ENCODE measurements at regions not wholly inside any gene's neighbourhood (a gene's known extent, or its start where the extent isn't known, plus 50 kb on each side); places are given as distances from the start of the nearest gene placed in this dataset.

DNA sequence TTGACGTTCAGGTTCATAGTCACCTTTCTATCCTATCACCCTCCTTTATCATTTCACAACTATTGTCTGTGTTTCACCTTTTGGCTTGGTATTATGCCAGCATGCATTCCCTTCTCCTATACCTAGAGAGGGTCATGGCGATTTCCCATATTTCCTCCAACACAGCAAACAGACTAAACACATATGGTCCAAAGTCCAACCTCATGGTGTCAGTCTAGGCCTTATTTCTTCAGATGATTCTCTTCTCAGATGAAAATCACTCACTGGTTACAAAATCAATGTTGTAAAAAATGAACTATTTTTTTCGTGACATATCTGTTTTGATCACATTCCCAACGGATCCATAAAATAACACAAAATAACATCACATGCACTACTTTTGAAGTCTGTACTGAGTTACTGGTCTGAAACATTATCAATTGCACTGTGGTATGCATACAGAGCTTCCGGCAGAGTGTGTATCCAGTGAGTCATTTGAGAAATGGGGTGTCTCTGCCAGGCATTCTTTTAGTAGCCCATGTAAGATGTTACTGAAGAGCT, 204.8 kb upstream of the GALNT5 start:
- TF ChIP-seq, protein P1, sequence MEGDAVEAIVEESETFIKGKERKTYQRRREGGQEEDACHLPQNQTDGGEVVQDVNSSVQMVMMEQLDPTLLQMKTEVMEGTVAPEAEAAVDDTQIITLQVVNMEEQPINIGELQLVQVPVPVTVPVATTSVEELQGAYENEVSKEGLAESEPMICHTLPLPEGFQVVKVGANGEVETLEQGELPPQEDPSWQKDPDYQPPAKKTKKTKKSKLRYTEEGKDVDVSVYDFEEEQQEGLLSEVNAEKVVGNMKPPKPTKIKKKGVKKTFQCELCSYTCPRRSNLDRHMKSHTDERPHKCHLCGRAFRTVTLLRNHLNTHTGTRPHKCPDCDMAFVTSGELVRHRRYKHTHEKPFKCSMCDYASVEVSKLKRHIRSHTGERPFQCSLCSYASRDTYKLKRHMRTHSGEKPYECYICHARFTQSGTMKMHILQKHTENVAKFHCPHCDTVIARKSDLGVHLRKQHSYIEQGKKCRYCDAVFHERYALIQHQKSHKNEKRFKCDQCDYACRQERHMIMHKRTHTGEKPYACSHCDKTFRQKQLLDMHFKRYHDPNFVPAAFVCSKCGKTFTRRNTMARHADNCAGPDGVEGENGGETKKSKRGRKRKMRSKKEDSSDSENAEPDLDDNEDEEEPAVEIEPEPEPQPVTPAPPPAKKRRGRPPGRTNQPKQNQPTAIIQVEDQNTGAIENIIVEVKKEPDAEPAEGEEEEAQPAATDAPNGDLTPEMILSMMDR (IDR thresholded peaks at IDR 0.05; ENCODE audit: low read depth, low read length, poor library complexity, severe bottlenecking), result no peak
- no peak for TF ChIP-seq EZH2phosphoT487 (IDR thresholded peaks at IDR 0.05; ENCODE audit: borderline replicate concordance, low read length)

Data from DOHH2 (cell line).